Kidney epithelial cell (primary cell): ENCODE measurements at regions not wholly inside any gene's neighbourhood (a gene's known extent, or its start where the extent isn't known, plus 50 kb on each side); places are given as distances from the start of the nearest gene placed in this dataset.
"Not testable (repeated sequence)": the region's sequence is repeated elsewhere in the genome, so short reads cannot be mapped to it uniquely, and the experiment has no call there.

ENCODE experiments used
- DNase-seq: peaks from one replicate; pipeline ENCODE4 v3.0.0-alpha.2; 2010; ENCODE audit warnings: low read depth
- H3K27me3 ChIP-seq: 2 replicates; pipeline ENCODE4 v1.6.0; 2011; ENCODE audit warnings: low read length; ENCODE audit not compliant: control insufficient read depth, insufficient read depth
- H3K36me3 ChIP-seq: 2 replicates; pipeline ENCODE4 v1.5.1; 2011; ENCODE audit warnings: low read length; ENCODE audit not compliant: control insufficient read depth, insufficient read depth
- H3K4me3 ChIP-seq: 2 replicates; pipeline ENCODE4 v1.5.1; 2011; ENCODE audit warnings: low read depth, mild to moderate bottlenecking, control low read depth, low read length
- CTCF ChIP-seq: IDR thresholded peaks from 2 replicates; pipeline ENCODE4 v1.5.1; 2011; ENCODE audit warnings: mild to moderate bottlenecking, moderate library complexity, low read length, control low read depth, inconsistent platforms; ENCODE audit not compliant: insufficient read depth, poor library complexity, severe bottlenecking

GRCh38 chr6:135624402-135625295 is 127.1 kb upstream of the AHI1 start:
- no peaks in the 10 kb centered on the region for H3K27me3 ChIP-seq
- DNase-seq: no peak
- no peaks in the 10 kb centered on the region for H3K36me3 ChIP-seq
- no peak overlapping the region for H3K4me3 ChIP-seq
- no peak for TF ChIP-seq CTCF

- H3K27me3 ChIP-seq, DNase-seq, H3K36me3 ChIP-seq, H3K4me3 ChIP-seq: not testable (repeated sequence)
Observed at GRCh38 chr6:135626001-135626400, 128.5 kb upstream of the AHI1 start.

GRCh38 chr6:135627092-135627715 is 129.7 kb upstream of the AHI1 start:
- Histone ChIP-seq H3K27me3 (no peaks in the 10 kb centered on the region), H3K36me3 (no peaks in the 10 kb centered on the region), H3K4me3 (no peak overlapping the region)
- no peak for TF ChIP-seq CTCF
- DNase-seq: peak; percentile 19

- H3K36me3 ChIP-seq: no peaks in the 10 kb centered on the region
- H3K4me3 ChIP-seq: no peak overlapping the region
- no peaks in the 10 kb centered on the region for H3K27me3 ChIP-seq
- no peak for TF ChIP-seq CTCF
- no peak for DNase-seq
Observed at GRCh38 chr6:135630789-135631376, 133.3 kb upstream of the AHI1 start.

GRCh38 chr6:135631821-135632220 is 134.3 kb upstream of the AHI1 start:
- Histone ChIP-seq H3K27me3 (no peaks in the 10 kb centered on the region), H3K4me3 (no peak overlapping the region), H3K36me3 (no peaks in the 10 kb centered on the region)
- TF ChIP-seq CTCF: no peak
- no peak for DNase-seq

GRCh38 chr6:135633573-135633972 is 136.0 kb upstream of the AHI1 start:
- no peaks in the 10 kb centered on the region for H3K27me3 ChIP-seq
- no peaks in the 10 kb centered on the region for H3K36me3 ChIP-seq
- TF ChIP-seq CTCF: no peak
- no peak overlapping the region for H3K4me3 ChIP-seq
- DNase-seq: no peak
